GM23338 (cell line): ENCODE measurements at regions not wholly inside any gene's neighbourhood (a gene's known extent, or its start where the extent isn't known, plus 50 kb on each side); places are given as distances from the start of the nearest gene placed in this dataset.

Source experiments
- ATAC-seq: fragments of 200-7000 bp; cut with Tn5 transposase; 3 replicates; pipeline ENCODE4 v1.9.1; 2020
- DNase-seq: peaks from one replicate; pipeline ENCODE4 v3.0.0-alpha.2; 2015; ENCODE audit warnings: low spot score
- H2AFZ ChIP-seq: fragments of 200-600 bp; sonication (generic); 2 replicates; pipeline ENCODE4 v1.8.0; 2016; ENCODE audit warnings: antibody characterized with exemption, mild to moderate bottlenecking, moderate library complexity
- H3F3A ChIP-seq: fragments of 200-600 bp; sonication (generic); replicated peaks from 2 replicates; pipeline ENCODE4 v1.8.0; 2017; ENCODE audit warnings: antibody characterized with exemption, mixed run types, low read depth
- H3K27ac ChIP-seq: fragments of 200-600 bp; sonication (generic); 2 replicates; pipeline ENCODE4 v1.6.1; 2016; ENCODE audit warnings: low read depth
- H3K27me3 ChIP-seq: fragments of 200-600 bp; sonication (generic); 2 replicates; pipeline ENCODE4 v1.8.0; 2016; ENCODE audit warnings: mild to moderate bottlenecking, mixed run types, moderate library complexity; ENCODE audit not compliant: insufficient read depth
- H3K36me3 ChIP-seq: fragments of 200-600 bp; sonication (generic); 2 replicates; pipeline ENCODE4 v1.8.0; 2016; ENCODE audit warnings: mild to moderate bottlenecking; ENCODE audit not compliant: insufficient read depth
- H3K4me1 ChIP-seq: fragments of 200-600 bp; sonication (generic); 2 replicates; pipeline ENCODE4 v1.8.0; 2016; ENCODE audit warnings: mild to moderate bottlenecking, moderate library complexity; ENCODE audit not compliant: insufficient read depth
- H3K4me2 ChIP-seq: fragments of 200-600 bp; sonication (generic); 2 replicates; pipeline ENCODE4 v1.7.1; 2017; ENCODE audit warnings: mixed run types
- H3K4me3 ChIP-seq: fragments of 200-600 bp; sonication (generic); 2 replicates; pipeline ENCODE4 v1.6.1; 2016; ENCODE audit warnings: mixed run types
- H3K79me2 ChIP-seq: fragments of 200-600 bp; sonication (generic); replicated peaks from 2 replicates; pipeline ENCODE4 v1.8.0; 2017; ENCODE audit warnings: mild to moderate bottlenecking; ENCODE audit not compliant: insufficient read depth
- H3K9me2 ChIP-seq: fragments of 200-600 bp; sonication (generic); 2 replicates; pipeline ENCODE4 v1.8.0; 2017; ENCODE audit not compliant: insufficient read depth
- H4K20me1 ChIP-seq: fragments of 200-600 bp; sonication (generic); replicated peaks from 2 replicates; pipeline ENCODE4 v1.8.0; 2017; ENCODE audit warnings: mild to moderate bottlenecking; ENCODE audit not compliant: insufficient read depth
- H3K27ac Mint-ChIP-seq: 2 replicates; pipeline ENCODE4 v1.8.0; 2020; ENCODE audit warnings: inconsistent platforms, mild to moderate bottlenecking, moderate library complexity, mixed read lengths
- H3K27me3 Mint-ChIP-seq: 3 replicates; pipeline ENCODE4 v1.8.0; 2022; ENCODE audit warnings: low read depth, mild to moderate bottlenecking, moderate library complexity, mixed read lengths, inconsistent platforms; ENCODE audit not compliant: insufficient read depth, poor library complexity
- H3K36me3 Mint-ChIP-seq: 3 replicates; pipeline ENCODE4 v1.8.0; 2021; ENCODE audit warnings: low read depth, mild to moderate bottlenecking, inconsistent platforms, moderate library complexity, mixed read lengths
- H3K4me1 Mint-ChIP-seq: 3 replicates; pipeline ENCODE4 v1.8.0; 2020; ENCODE audit warnings: mild to moderate bottlenecking, inconsistent platforms, mixed read lengths
- H3K4me3 Mint-ChIP-seq: 3 replicates; pipeline ENCODE4 v1.8.0; 2021; ENCODE audit warnings: moderate library complexity, mild to moderate bottlenecking, inconsistent platforms, mixed read lengths
- H3K9me3 Mint-ChIP-seq: 3 replicates; pipeline ENCODE4 v1.8.0; 2020; ENCODE audit warnings: moderate library complexity, mild to moderate bottlenecking, inconsistent platforms, mixed read lengths
- CREB1 ChIP-seq: fragments of 250-450 bp; sonication (Bioruptor Pico); IDR thresholded peaks from 2 replicates; pipeline ENCODE4 v1.5.0; 2020; ENCODE audit warnings: low read depth, mild to moderate bottlenecking, moderate library complexity
- EZH2phosphoT487 ChIP-seq: fragments of 200-600 bp; sonication (generic); IDR thresholded peaks from one replicate; pipeline ENCODE4 v1.8.1; 2018; ENCODE audit warnings: antibody characterized with exemption; ENCODE audit not compliant: unreplicated experiment
- JUNB ChIP-seq: IDR thresholded peaks from one replicate; pipeline ENCODE4 v1.6.1; 2016; ENCODE audit warnings: antibody characterized with exemption; ENCODE audit not compliant: unreplicated experiment
- NANOG ChIP-seq: IDR thresholded peaks from 2 replicates; pipeline ENCODE4 v1.6.1; 2016; ENCODE audit warnings: antibody characterized with exemption, borderline replicate concordance
- STAT1 ChIP-seq: IDR thresholded peaks from one replicate; pipeline ENCODE4 v1.6.1; 2016; ENCODE audit warnings: antibody characterized with exemption; ENCODE audit not compliant: unreplicated experiment
- ZNF114 ChIP-seq: fragments of 250-450 bp; sonication (Bioruptor Pico); IDR thresholded peaks from 2 replicates; pipeline ENCODE4 v1.5.0; 2020; ENCODE audit warnings: mild to moderate bottlenecking, moderate library complexity
- TF ChIP-seq, protein P1 (sequence below): fragments of 250-450 bp; sonication (Bioruptor Pico); IDR thresholded peaks from 2 replicates; pipeline ENCODE4 v1.5.0; 2020; ENCODE audit warnings: mild to moderate bottlenecking, moderate library complexity

DNA sequence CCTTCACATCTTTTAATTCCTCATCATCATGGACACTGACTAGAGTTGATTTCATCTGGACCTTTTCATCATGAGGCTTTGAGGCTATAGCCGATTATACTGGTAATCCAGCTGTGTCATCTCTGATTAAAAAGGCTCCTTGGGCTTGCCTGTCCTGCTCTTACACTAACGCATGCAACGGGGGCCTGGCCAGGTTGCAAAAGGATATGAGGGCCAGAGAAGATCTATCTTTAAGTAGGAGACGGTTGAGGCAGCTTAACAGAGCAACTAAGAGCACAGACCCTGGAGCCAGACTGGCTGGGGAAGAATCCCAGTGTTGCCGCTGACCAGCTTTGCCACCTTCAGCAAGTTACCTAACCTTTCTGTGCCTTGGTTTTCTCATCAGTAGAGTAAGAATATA, 211.5 kb downstream of the PTEN start:
- Histone ChIP-seq H3K36me3 (no peaks in the 10 kb centered on the region), H3K4me2 (no peak overlapping the region), H3K27me3 (no peaks in the 10 kb centered on the region), H2AFZ (no peak overlapping the region), H4K20me1 (no peaks in the 10 kb centered on the region), H3F3A (no peaks in the 10 kb centered on the region), H3K79me2 (no peaks in the 10 kb centered on the region), H3K4me3 (no peak overlapping the region), H3K27ac (no peak overlapping the region), H3K4me1 (no peaks in the 10 kb centered on the region), H3K9me2 (0 out of 2 replicates have a peak, but pooled peaks cover 12% of the 10 kb centered on the region)
- Mint-ChIP-seq H3K27ac (no peak overlapping the region), H3K4me1 (peaks cover 4% of the 10 kb centered on the region; the same call in 2 of the 3 replicates), H3K27me3 (peaks cover 2% of the 10 kb centered on the region), H3K36me3 (no peaks in the 10 kb centered on the region), H3K4me3 (no peak overlapping the region), H3K9me3 (no peaks in the 10 kb centered on the region)
- no peak for DNase-seq
- TF ChIP-seq NANOG = no peak
- no peak for TF ChIP-seq CREB1
- TF ChIP-seq, protein P1, sequence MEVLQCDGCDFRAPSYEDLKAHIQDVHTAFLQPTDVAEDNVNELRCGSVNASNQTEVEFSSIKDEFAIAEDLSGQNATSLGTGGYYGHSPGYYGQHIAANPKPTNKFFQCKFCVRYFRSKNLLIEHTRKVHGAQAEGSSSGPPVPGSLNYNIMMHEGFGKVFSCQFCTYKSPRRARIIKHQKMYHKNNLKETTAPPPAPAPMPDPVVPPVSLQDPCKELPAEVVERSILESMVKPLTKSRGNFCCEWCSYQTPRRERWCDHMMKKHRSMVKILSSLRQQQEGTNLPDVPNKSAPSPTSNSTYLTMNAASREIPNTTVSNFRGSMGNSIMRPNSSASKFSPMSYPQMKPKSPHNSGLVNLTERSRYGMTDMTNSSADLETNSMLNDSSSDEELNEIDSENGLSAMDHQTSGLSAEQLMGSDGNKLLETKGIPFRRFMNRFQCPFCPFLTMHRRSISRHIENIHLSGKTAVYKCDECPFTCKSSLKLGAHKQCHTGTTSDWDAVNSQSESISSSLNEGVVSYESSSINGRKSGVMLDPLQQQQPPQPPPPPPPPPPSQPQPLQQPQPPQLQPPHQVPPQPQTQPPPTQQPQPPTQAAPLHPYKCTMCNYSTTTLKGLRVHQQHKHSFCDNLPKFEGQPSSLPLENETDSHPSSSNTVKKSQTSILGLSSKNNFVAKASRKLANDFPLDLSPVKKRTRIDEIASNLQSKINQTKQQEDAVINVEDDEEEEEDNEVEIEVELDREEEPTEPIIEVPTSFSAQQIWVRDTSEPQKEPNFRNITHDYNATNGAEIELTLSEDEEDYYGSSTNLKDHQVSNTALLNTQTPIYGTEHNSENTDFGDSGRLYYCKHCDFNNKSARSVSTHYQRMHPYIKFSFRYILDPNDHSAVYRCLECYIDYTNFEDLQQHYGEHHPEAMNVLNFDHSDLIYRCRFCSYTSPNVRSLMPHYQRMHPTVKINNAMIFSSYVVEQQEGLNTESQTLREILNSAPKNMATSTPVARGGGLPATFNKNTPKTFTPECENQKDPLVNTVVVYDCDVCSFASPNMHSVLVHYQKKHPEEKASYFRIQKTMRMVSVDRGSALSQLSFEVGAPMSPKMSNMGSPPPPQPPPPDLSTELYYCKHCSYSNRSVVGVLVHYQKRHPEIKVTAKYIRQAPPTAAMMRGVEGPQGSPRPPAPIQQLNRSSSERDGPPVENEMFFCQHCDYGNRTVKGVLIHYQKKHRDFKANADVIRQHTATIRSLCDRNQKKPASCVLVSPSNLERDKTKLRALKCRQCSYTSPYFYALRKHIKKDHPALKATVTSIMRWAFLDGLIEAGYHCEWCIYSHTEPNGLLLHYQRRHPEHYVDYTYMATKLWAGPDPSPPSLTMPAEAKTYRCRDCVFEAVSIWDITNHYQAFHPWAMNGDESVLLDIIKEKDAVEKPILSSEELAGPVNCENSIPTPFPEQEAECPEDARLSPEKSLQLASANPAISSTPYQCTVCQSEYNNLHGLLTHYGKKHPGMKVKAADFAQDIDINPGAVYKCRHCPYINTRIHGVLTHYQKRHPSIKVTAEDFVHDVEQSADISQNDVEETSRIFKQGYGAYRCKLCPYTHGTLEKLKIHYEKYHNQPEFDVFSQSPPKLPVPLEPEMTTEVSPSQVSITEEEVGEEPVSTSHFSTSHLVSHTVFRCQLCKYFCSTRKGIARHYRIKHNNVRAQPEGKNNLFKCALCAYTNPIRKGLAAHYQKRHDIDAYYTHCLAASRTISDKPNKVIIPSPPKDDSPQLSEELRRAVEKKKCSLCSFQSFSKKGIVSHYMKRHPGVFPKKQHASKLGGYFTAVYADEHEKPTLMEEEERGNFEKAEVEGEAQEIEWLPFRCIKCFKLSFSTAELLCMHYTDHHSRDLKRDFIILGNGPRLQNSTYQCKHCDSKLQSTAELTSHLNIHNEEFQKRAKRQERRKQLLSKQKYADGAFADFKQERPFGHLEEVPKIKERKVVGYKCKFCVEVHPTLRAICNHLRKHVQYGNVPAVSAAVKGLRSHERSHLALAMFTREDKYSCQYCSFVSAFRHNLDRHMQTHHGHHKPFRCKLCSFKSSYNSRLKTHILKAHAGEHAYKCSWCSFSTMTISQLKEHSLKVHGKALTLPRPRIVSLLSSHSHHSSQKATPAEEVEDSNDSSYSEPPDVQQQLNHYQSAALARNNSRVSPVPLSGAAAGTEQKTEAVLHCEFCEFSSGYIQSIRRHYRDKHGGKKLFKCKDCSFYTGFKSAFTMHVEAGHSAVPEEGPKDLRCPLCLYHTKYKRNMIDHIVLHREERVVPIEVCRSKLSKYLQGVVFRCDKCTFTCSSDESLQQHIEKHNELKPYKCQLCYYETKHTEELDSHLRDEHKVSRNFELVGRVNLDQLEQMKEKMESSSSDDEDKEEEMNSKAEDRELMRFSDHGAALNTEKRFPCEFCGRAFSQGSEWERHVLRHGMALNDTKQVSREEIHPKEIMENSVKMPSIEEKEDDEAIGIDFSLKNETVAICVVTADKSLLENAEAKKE = no peak
- no peak for TF ChIP-seq ZNF114
- TF ChIP-seq EZH2phosphoT487 = no peak
- no peak for TF ChIP-seq JUNB
- no peak for TF ChIP-seq STAT1
- ATAC-seq = no peak
